ENCODE measurements at regions not wholly inside any gene's neighbourhood (a gene's known extent, or its start where the extent isn't known, plus 50 kb on each side); places are given as distances from the start of the nearest gene placed in this dataset.

DNA sequence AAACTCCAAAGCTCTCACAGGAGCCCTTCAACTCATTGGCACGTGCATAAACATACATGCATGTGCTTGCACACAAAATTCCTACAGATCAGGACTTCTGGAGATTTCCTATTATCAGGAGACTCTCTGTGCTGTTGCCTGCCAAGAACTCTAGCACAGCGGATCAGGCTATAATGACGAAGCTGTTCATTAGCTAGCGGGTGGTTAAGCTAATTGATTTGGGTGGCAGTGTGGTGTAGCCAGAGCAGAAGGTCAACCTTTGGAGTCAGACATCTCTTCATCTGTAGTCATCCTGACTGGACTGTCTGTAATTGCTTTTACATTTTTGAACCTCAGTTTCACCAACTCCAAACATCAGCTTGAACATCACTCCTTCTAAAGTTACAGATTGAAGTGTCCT lies 69.0 kb downstream of the KIF2B start:
- Mint-ChIP-seq H3K9me3 (peaks cover 35% of the 10 kb centered on the region), H3K4me1 (ENCODE audit: low read depth) (no peaks in the 10 kb centered on the region), H3K27ac (no peak overlapping the region), H3K27me3 (ENCODE audit: low read depth) (no peaks in the 10 kb centered on the region), H3K4me3 (no peak overlapping the region), H3K36me3 (ENCODE audit: low read depth) (no peaks in the 10 kb centered on the region)
- no peak for DNase-seq (ENCODE audit: low spot score)

GRCh38 chr17:53892222-53892621 lies 69.5 kb downstream of the KIF2B start:
- no peak overlapping the region for H3K27ac Mint-ChIP-seq
- H3K4me3 Mint-ChIP-seq = no peak overlapping the region
- H3K4me1 Mint-ChIP-seq (ENCODE audit: low read depth) = no peaks in the 10 kb centered on the region
- no peaks in the 10 kb centered on the region for H3K36me3 Mint-ChIP-seq (ENCODE audit: low read depth)
- no peak for DNase-seq (ENCODE audit: low spot score)
- H3K9me3 Mint-ChIP-seq = peaks cover 35% of the 10 kb centered on the region
- no peaks in the 10 kb centered on the region for H3K27me3 Mint-ChIP-seq (ENCODE audit: low read depth)

- Mint-ChIP-seq H3K4me3 (no peak overlapping the region), H3K4me1 (ENCODE audit: low read depth) (no peaks in the 10 kb centered on the region), H3K27ac (no peak overlapping the region), H3K9me3 (peaks cover 37% of the 10 kb centered on the region), H3K36me3 (ENCODE audit: low read depth) (no peaks in the 10 kb centered on the region), H3K27me3 (ENCODE audit: low read depth) (no peaks in the 10 kb centered on the region)
- DNase-seq (ENCODE audit: low spot score) = no peak
Measured at GRCh38 chr17:53894591-53894990, 71.9 kb downstream of the KIF2B start.

- Mint-ChIP-seq H3K9me3 (peaks cover 45% of the 10 kb centered on the region), H3K27me3 (ENCODE audit: low read depth) (no peaks in the 10 kb centered on the region), H3K4me1 (ENCODE audit: low read depth) (no peaks in the 10 kb centered on the region), H3K27ac (no peak overlapping the region), H3K4me3 (no peak overlapping the region), H3K36me3 (ENCODE audit: low read depth) (no peaks in the 10 kb centered on the region)
- DNase-seq (ENCODE audit: low spot score) = no peak
Measured at GRCh38 chr17:53896047-53896446, 73.3 kb downstream of the KIF2B start.

DNA sequence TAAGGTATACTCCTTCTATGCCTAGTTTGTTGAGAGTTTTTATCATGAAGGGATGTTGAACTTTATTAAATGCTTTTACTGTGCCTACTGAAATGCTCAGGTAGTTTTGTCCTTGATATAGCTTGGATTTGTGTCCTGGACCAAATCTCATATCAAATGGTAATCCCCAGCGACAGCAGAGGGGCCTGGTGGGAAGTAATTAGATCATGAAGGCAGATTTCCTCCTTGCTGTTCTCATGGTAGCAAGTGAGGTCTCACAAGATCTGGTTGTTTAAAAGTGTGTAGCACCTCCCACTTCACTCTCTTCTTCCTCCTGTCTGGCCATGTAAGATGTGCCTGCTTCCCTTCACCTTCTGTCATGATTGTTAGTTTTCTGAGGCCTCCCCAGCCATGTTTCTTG lies 78.2 kb downstream of the KIF2B start:
- Mint-ChIP-seq H3K36me3 (ENCODE audit: low read depth) (no peaks in the 10 kb centered on the region), H3K4me1 (ENCODE audit: low read depth) (no peaks in the 10 kb centered on the region), H3K9me3 (peaks cover 45% of the 10 kb centered on the region), H3K4me3 (no peak overlapping the region), H3K27me3 (ENCODE audit: low read depth) (no peaks in the 10 kb centered on the region), H3K27ac (no peak overlapping the region)
- DNase-seq (ENCODE audit: low spot score) = no peak

GRCh38 chr17:53907435-53907834 lies 84.7 kb downstream of the KIF2B start:
- H3K4me3 Mint-ChIP-seq = no peak overlapping the region
- no peak overlapping the region for H3K27ac Mint-ChIP-seq
- no peaks in the 10 kb centered on the region for H3K4me1 Mint-ChIP-seq (ENCODE audit: low read depth)
- DNase-seq (ENCODE audit: low spot score) = no peak
- H3K27me3 Mint-ChIP-seq (ENCODE audit: low read depth) = no peaks in the 10 kb centered on the region
- peaks cover 36% of the 10 kb centered on the region for H3K9me3 Mint-ChIP-seq
- no peaks in the 10 kb centered on the region for H3K36me3 Mint-ChIP-seq (ENCODE audit: low read depth)

DNA sequence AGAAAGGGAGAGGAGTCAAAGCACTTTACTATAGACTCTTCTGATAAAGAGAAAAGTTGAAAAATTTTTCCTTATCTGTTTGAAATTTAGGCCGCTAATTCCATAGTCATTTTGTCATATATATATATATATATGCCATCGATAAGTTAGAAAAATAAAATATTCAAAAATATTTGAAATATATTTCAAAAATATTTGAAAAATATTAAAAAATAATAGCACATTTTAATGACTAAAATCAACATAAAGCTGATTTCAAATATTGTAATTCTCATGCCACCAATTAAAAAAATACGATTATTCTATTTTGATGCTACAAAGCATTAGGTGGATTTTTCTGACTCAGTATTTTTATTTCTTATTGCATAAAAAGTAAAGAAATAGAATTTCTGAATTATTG lies 87.1 kb downstream of the KIF2B start:
- H3K4me1 Mint-ChIP-seq (ENCODE audit: low read depth) = no peaks in the 10 kb centered on the region
- H3K27ac Mint-ChIP-seq = no peak overlapping the region
- no peaks in the 10 kb centered on the region for H3K36me3 Mint-ChIP-seq (ENCODE audit: low read depth)
- H3K9me3 Mint-ChIP-seq = peaks cover 35% of the 10 kb centered on the region
- no peak overlapping the region for H3K4me3 Mint-ChIP-seq
- DNase-seq (ENCODE audit: low spot score) = no peak
- H3K27me3 Mint-ChIP-seq (ENCODE audit: low read depth) = no peaks in the 10 kb centered on the region

DNA sequence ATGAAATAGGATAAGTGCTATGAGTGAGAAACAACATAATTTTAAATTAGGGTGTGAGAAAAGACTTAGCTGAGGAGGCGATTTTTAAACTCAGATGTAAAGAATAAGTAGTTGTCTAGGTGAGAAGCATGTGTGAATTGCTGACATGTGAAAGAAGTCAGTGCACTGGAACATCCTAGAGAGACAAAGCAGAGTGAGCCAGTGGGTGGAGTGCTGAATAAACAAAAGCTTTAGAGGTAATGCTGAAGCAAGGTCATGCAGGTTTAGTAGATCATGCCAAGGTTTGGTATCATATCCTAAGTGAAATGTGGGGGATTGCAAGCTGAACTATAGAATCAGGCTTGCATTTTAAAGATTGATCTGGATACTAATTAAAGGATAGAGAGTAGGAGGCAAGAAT lies 89.4 kb downstream of the KIF2B start:
- peaks cover 28% of the 10 kb centered on the region for H3K9me3 Mint-ChIP-seq
- H3K27ac Mint-ChIP-seq = no peak overlapping the region
- no peak overlapping the region for H3K4me3 Mint-ChIP-seq
- no peaks in the 10 kb centered on the region for H3K4me1 Mint-ChIP-seq (ENCODE audit: low read depth)
- H3K27me3 Mint-ChIP-seq (ENCODE audit: low read depth) = no peaks in the 10 kb centered on the region
- no peaks in the 10 kb centered on the region for H3K36me3 Mint-ChIP-seq (ENCODE audit: low read depth)
- no peak for DNase-seq (ENCODE audit: low spot score)

DNA sequence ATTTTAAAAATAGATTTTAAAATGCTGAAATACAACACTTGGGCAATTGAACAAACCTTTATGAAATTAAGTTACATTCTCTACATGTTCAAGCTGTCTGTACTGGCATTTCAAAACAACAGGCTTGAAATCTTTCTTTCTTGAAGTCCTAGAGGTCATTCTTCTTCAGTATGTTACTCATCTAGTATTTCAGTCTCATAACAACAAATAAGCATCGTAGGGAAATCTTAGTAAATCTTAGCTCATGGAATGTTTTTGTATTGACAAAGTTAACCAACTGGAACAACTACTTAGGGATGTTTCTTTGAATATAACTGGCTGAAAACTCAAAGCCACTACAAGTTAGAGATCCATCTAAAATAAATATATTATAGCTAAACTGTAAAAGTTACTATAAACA lies 96.6 kb downstream of the KIF2B start:
- Mint-ChIP-seq H3K9me3 (peaks cover 13% of the 10 kb centered on the region), H3K27ac (no peak overlapping the region), H3K36me3 (ENCODE audit: low read depth) (no peaks in the 10 kb centered on the region), H3K27me3 (ENCODE audit: low read depth) (no peaks in the 10 kb centered on the region), H3K4me1 (ENCODE audit: low read depth) (no peaks in the 10 kb centered on the region), H3K4me3 (no peak overlapping the region)
- no peak for DNase-seq (ENCODE audit: low spot score)

DNA sequence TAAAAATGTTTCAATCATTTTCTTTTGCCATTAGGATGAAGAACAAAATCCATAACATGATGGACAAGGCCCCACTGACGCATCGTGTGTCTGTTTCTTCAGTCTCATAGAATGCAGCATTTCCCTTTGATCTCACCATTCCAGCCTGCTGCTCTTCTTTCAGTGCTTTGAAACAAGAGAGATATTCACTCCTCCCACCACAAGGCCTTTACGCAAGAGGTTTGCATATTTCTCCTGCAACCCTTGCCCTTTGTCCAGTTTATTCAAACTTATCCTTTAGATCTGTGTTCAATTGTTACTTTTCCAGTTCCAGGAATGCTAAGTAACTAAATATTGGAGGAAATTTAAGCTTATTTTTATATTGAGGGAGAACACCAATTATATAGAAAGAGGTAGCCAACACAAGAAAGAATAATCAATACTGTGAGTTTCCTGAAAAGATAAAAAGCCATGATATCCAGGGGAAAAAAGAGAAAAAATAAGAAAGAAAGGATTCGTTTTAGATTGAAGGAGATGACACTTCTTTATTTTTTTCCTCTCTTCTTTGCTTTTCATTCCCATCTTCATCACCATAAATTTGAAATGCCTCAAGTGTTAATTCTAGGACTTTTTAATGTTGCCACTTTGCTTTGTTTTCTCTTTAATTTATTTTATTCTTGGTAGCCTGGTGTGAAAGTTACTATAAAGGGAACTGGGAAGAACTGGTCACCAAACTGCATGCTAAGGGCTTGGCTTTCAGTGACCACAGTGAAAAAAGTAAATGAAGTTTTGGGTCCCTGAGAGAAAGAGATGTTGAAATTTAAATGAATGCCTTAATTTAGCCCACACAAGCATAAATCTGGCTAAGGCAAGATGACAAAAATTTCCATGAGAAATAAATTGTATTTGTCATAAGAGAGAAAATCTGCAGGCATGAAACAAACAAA lies 102.1 kb downstream of the KIF2B start:
- Mint-ChIP-seq H3K36me3 (ENCODE audit: low read depth) (no peaks in the 10 kb centered on the region), H3K27me3 (ENCODE audit: low read depth) (no peaks in the 10 kb centered on the region), H3K4me3 (no peak overlapping the region), H3K4me1 (ENCODE audit: low read depth) (no peaks in the 10 kb centered on the region), H3K9me3 (peaks cover 28% of the 10 kb centered on the region), H3K27ac (no peak overlapping the region)
- no peak for DNase-seq (ENCODE audit: low spot score)

DNA sequence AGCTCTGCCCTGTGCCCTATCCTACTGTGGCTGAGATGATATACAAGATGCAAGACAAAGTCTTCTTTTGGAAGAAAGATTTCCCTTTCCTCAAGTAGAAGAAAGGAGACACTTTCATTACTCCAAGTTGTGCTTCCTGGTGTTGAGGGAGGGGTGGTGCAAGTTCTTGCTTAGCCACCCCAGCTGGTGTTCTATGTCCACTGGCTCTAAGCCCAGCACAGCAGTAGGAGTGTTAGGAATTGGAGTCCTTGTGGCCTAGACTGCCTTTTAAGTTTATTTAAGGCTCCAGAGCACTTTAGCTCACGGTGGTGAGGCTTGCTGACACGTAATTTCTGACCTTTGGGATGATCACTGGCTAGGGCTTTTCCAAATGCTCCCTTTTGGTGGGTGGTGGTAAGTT lies 109.7 kb downstream of the KIF2B start:
- Mint-ChIP-seq H3K27me3 (ENCODE audit: low read depth) (no peaks in the 10 kb centered on the region), H3K27ac (no peak overlapping the region), H3K4me3 (no peak overlapping the region), H3K9me3 (peaks cover 41% of the 10 kb centered on the region), H3K4me1 (ENCODE audit: low read depth) (no peaks in the 10 kb centered on the region), H3K36me3 (ENCODE audit: low read depth) (no peaks in the 10 kb centered on the region)
- no peak for DNase-seq (ENCODE audit: low spot score)

GRCh38 chr17:53934931-53935330 lies 112.2 kb downstream of the KIF2B start:
- no peak overlapping the region for H3K4me3 Mint-ChIP-seq
- H3K9me3 Mint-ChIP-seq = peaks cover 27% of the 10 kb centered on the region
- no peak overlapping the region for H3K27ac Mint-ChIP-seq

DNA sequence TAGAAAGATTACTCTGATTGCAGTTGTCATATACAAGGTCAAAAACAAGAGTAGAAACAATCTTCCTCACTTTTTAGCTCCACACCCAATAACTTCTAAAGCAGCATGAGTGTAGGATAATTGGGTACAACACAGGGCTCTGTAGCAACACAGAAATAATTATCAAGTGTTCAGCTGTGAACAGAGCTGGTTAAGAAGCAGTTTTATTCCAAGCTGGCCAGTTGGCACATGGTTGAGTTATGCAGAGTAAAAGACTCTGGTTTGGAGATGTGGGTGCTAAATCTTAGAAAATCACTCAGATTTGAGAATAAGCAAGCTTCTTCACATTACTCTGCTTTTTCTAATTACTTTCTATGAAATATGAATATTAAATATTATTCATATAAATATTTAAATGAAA lies 118.5 kb downstream of the KIF2B start:
- Mint-ChIP-seq H3K4me3 (no peak overlapping the region), H3K4me1 (ENCODE audit: low read depth) (no peaks in the 10 kb centered on the region), H3K36me3 (ENCODE audit: low read depth) (no peaks in the 10 kb centered on the region), H3K9me3 (peaks cover 21% of the 10 kb centered on the region), H3K27me3 (ENCODE audit: low read depth) (no peaks in the 10 kb centered on the region), H3K27ac (no peak overlapping the region)
- DNase-seq (ENCODE audit: low spot score) = no peak

More at GRCh38 chr17:53934931-53935330, 112.2 kb downstream of the KIF2B start:
- no peaks in the 10 kb centered on the region for H3K36me3 Mint-ChIP-seq (ENCODE audit: low read depth)
- no peaks in the 10 kb centered on the region for H3K4me1 Mint-ChIP-seq (ENCODE audit: low read depth)
- no peak for DNase-seq (ENCODE audit: low spot score)
- H3K27me3 Mint-ChIP-seq (ENCODE audit: low read depth) = no peaks in the 10 kb centered on the region

- H3K36me3 Mint-ChIP-seq (ENCODE audit: low read depth) = no peaks in the 10 kb centered on the region
- H3K27me3 Mint-ChIP-seq (ENCODE audit: low read depth) = no peaks in the 10 kb centered on the region
- H3K9me3 Mint-ChIP-seq = peaks cover 27% of the 10 kb centered on the region
- H3K4me3 Mint-ChIP-seq = no peak overlapping the region
- no peak for DNase-seq (ENCODE audit: low spot score)
- no peaks in the 10 kb centered on the region for H3K4me1 Mint-ChIP-seq (ENCODE audit: low read depth)
- H3K27ac Mint-ChIP-seq = no peak overlapping the region
Measured at GRCh38 chr17:53942436-53942835, 119.7 kb downstream of the KIF2B start.

DNA sequence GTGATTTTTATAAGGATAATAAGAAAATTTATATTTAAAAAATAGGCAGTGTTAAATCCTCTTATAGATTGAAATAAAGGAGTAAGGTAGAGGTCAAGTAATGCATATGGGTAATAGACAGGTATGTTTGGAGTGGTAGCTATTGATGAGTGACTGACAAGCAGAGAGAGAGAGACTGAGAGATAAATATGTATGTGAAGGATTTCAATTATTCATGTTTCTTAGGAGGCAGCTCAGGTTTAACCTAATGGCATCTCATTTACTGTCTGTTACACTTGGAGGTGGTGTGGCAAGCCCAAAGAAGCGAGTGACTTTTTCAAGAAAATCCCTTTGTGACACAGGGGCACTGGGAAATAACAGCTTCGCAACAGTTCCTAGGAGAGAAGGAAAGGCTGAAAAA lies 120.2 kb downstream of the KIF2B start:
- Mint-ChIP-seq H3K9me3 (peaks cover 27% of the 10 kb centered on the region), H3K27ac (no peak overlapping the region), H3K36me3 (ENCODE audit: low read depth) (no peaks in the 10 kb centered on the region), H3K27me3 (ENCODE audit: low read depth) (no peaks in the 10 kb centered on the region), H3K4me3 (no peak overlapping the region), H3K4me1 (ENCODE audit: low read depth) (no peaks in the 10 kb centered on the region)
- no peak for DNase-seq (ENCODE audit: low spot score)
